ENCODE measurements at regions not wholly inside any gene's neighbourhood (a gene's known extent, or its start where the extent isn't known, plus 50 kb on each side); places are given as distances from the start of the nearest gene placed in this dataset.

DNA sequence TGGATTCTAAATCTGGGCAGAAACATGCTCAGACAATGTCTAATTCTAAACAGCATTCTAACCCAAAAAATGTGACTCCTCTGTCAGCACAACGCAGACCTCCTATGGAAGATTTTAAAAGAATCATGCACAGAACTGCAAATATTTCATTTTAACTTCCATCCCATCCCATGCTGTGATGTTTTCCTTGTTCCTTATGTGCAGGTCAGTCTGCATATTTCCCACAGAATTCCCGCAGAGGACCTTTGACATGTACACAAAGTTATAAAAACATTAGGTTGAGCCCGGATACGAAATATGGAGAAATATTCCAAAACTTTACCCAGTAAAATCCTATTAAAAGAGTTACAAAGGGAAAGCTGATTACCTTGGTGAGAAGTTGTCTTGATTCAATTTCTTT is 467.1 kb upstream of the EPHA7 start:
- no peak overlapping the region for H2BK5ac ChIP-seq (ENCODE audit: low read depth, low read length, poor library complexity)
- no peak overlapping the region for H4K12ac ChIP-seq (ENCODE audit: low read depth, low read length)
- no peak overlapping the region for H3K9ac ChIP-seq (ENCODE audit: low read length)
- no peaks in the 10 kb centered on the region for H3K27me3 ChIP-seq (ENCODE audit: insufficient read depth, low read length)
- no peak overlapping the region for H3K27ac ChIP-seq (ENCODE audit: low read depth, low read length)
- no CpG with 5 or more reads among the region's 4 CpGs for WGBS (ENCODE audit: extremely low coverage, insufficient coverage, insufficient read length)
- no peaks in the 10 kb centered on the region for H3K36me3 ChIP-seq (ENCODE audit: control insufficient read depth in 1 of 2, insufficient read depth in 2 of 2, low read length in 2 of 2)
- H3K79me1 ChIP-seq (ENCODE audit: low read length): no peaks in the 10 kb centered on the region
- H2AK5ac ChIP-seq (ENCODE audit: low read length): no peak overlapping the region
- H3K18ac ChIP-seq (ENCODE audit: low read length): no peak overlapping the region
- H3K23ac ChIP-seq (ENCODE audit: low read length): no peak overlapping the region
- H3K4ac ChIP-seq (ENCODE audit: low read depth, low read length): no peak overlapping the region
- H4K8ac ChIP-seq (ENCODE audit: low read depth, low read length): no peak overlapping the region
- no peak overlapping the region for H3K4me2 ChIP-seq (ENCODE audit: low read length)
- no peak overlapping the region for H4K91ac ChIP-seq (ENCODE audit: low read depth, low read length)
- H3K9me3 ChIP-seq (ENCODE audit: insufficient read depth, low read depth, low read length): no peaks in the 10 kb centered on the region
- no peaks in the 10 kb centered on the region for H3K79me2 ChIP-seq (ENCODE audit: control insufficient read depth, insufficient read depth, low read length, poor library complexity)
- H3K4me3 ChIP-seq (ENCODE audit: low read depth, low read length): no peak overlapping the region
- H3K4me1 ChIP-seq (ENCODE audit: control insufficient read depth in 1 of 2, insufficient read depth in 2 of 2, low read length in 2 of 2): no peaks in the 10 kb centered on the region
- H2BK120ac ChIP-seq (ENCODE audit: insufficient read depth, low read length, poor library complexity): no peak overlapping the region
- DNase-seq: no peak
- no peak overlapping the region for H2BK12ac ChIP-seq (ENCODE audit: low read length)
- H2AFZ ChIP-seq (ENCODE audit: insufficient read depth, low read length, poor library complexity): no peak overlapping the region
- no peak overlapping the region for H3K14ac ChIP-seq (ENCODE audit: low read length)

DNA sequence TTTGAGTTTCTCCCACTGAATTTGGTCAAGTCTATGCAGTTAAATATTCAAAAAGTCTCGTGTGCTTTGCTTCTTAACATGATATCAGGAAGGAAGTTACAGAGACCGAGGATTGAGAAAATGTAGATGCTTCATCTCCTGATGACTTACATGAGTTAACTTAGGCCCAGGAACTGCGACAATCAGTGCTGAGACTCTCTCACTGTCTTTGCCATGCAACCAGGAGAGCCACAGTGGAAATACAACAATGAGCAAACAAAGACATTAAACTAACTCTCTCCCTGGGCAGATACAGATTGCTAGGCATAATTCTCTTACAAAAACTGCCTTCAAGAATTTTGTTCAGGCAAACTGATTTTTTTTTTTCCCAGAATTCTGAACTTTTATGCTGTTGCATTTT is 440.6 kb upstream of the EPHA7 start:
- Histone ChIP-seq H3K79me1 (ENCODE audit: low read length) (no peaks in the 10 kb centered on the region), H2AFZ (ENCODE audit: insufficient read depth, low read length, poor library complexity) (no peak overlapping the region), H3K4me2 (ENCODE audit: low read length) (no peak overlapping the region), H3K27ac (ENCODE audit: low read depth, low read length) (no peak overlapping the region), H2AK5ac (ENCODE audit: low read length) (no peak overlapping the region), H3K4me3 (ENCODE audit: low read depth, low read length) (no peak overlapping the region), H2BK5ac (ENCODE audit: low read depth, low read length, poor library complexity) (no peak overlapping the region), H4K91ac (ENCODE audit: low read depth, low read length) (no peak overlapping the region), H3K4me1 (ENCODE audit: control insufficient read depth in 1 of 2, insufficient read depth in 2 of 2, low read length in 2 of 2) (no peaks in the 10 kb centered on the region), H3K14ac (ENCODE audit: low read length) (no peak overlapping the region), H3K23ac (ENCODE audit: low read length) (no peak overlapping the region), H3K18ac (ENCODE audit: low read length) (no peak overlapping the region), H2BK120ac (ENCODE audit: insufficient read depth, low read length, poor library complexity) (no peak overlapping the region), H3K4ac (ENCODE audit: low read depth, low read length) (no peak overlapping the region), H2BK12ac (ENCODE audit: low read length) (no peak overlapping the region), H4K12ac (ENCODE audit: low read depth, low read length) (no peak overlapping the region), H3K9ac (ENCODE audit: low read length) (no peak overlapping the region), H3K27me3 (ENCODE audit: insufficient read depth, low read length) (no peaks in the 10 kb centered on the region), H3K9me3 (ENCODE audit: insufficient read depth, low read depth, low read length) (no peaks in the 10 kb centered on the region), H3K79me2 (ENCODE audit: control insufficient read depth, insufficient read depth, low read length, poor library complexity) (no peaks in the 10 kb centered on the region), H3K36me3 (ENCODE audit: control insufficient read depth in 1 of 2, insufficient read depth in 2 of 2, low read length in 2 of 2) (no peaks in the 10 kb centered on the region), H4K8ac (ENCODE audit: low read depth, low read length) (no peak overlapping the region)
- WGBS (ENCODE audit: extremely low coverage, insufficient coverage, insufficient read length): no CpG with 5 or more reads among the region's 3 CpGs
- DNase-seq: no peak

DNA sequence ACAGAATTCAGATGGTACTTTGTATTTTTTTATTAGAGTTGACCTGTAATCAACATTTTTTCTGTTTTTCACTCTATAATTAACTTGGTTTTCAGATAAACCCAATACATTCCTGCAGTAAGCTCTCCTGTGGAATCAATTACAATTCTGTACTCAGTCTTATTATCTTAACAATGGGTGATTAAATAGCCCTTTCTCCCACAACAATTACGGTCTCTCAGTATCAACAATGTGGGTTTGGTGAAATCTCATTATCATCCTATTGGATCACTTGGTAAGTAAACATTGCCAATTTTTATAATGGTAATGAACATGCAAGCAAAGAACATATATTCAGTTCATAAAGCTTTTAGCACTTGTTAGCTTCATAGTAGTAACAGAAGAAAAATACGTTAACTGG is 438.9 kb upstream of the EPHA7 start:
- Histone ChIP-seq H3K4me1 (ENCODE audit: control insufficient read depth in 1 of 2, insufficient read depth in 2 of 2, low read length in 2 of 2) (no peaks in the 10 kb centered on the region), H3K4ac (ENCODE audit: low read depth, low read length) (no peak overlapping the region), H2BK120ac (ENCODE audit: insufficient read depth, low read length, poor library complexity) (no peak overlapping the region), H2AFZ (ENCODE audit: insufficient read depth, low read length, poor library complexity) (no peak overlapping the region), H3K27me3 (ENCODE audit: insufficient read depth, low read length) (no peaks in the 10 kb centered on the region), H4K8ac (ENCODE audit: low read depth, low read length) (no peak overlapping the region), H3K4me2 (ENCODE audit: low read length) (no peak overlapping the region), H3K9me3 (ENCODE audit: insufficient read depth, low read depth, low read length) (no peaks in the 10 kb centered on the region), H3K14ac (ENCODE audit: low read length) (no peak overlapping the region), H4K91ac (ENCODE audit: low read depth, low read length) (no peak overlapping the region), H2AK5ac (ENCODE audit: low read length) (no peak overlapping the region), H3K9ac (ENCODE audit: low read length) (no peak overlapping the region), H3K23ac (ENCODE audit: low read length) (no peak overlapping the region), H2BK12ac (ENCODE audit: low read length) (no peak overlapping the region), H3K4me3 (ENCODE audit: low read depth, low read length) (no peak overlapping the region), H4K12ac (ENCODE audit: low read depth, low read length) (no peak overlapping the region), H3K27ac (ENCODE audit: low read depth, low read length) (no peak overlapping the region), H2BK5ac (ENCODE audit: low read depth, low read length, poor library complexity) (no peak overlapping the region), H3K18ac (ENCODE audit: low read length) (no peak overlapping the region), H3K36me3 (ENCODE audit: control insufficient read depth in 1 of 2, insufficient read depth in 2 of 2, low read length in 2 of 2) (no peaks in the 10 kb centered on the region), H3K79me1 (ENCODE audit: low read length) (no peaks in the 10 kb centered on the region), H3K79me2 (ENCODE audit: control insufficient read depth, insufficient read depth, low read length, poor library complexity) (no peaks in the 10 kb centered on the region)
- DNase-seq: no peak
- no CpG with 5 or more reads among the region's 2 CpGs for WGBS (ENCODE audit: extremely low coverage, insufficient coverage, insufficient read length)

- Histone ChIP-seq H4K8ac (ENCODE audit: low read depth, low read length) (no peak overlapping the region), H3K14ac (ENCODE audit: low read length) (no peak overlapping the region), H2BK5ac (ENCODE audit: low read depth, low read length, poor library complexity) (no peak overlapping the region), H3K9me3 (ENCODE audit: insufficient read depth, low read depth, low read length) (no peaks in the 10 kb centered on the region), H4K12ac (ENCODE audit: low read depth, low read length) (no peak overlapping the region), H3K79me2 (ENCODE audit: control insufficient read depth, insufficient read depth, low read length, poor library complexity) (no peaks in the 10 kb centered on the region), H2AK5ac (ENCODE audit: low read length) (no peak overlapping the region), H2BK12ac (ENCODE audit: low read length) (no peak overlapping the region), H3K4me3 (ENCODE audit: low read depth, low read length) (no peak overlapping the region), H3K36me3 (ENCODE audit: control insufficient read depth in 1 of 2, insufficient read depth in 2 of 2, low read length in 2 of 2) (no peaks in the 10 kb centered on the region), H3K79me1 (ENCODE audit: low read length) (no peaks in the 10 kb centered on the region), H3K27me3 (ENCODE audit: insufficient read depth, low read length) (no peaks in the 10 kb centered on the region), H3K27ac (ENCODE audit: low read depth, low read length) (no peak overlapping the region), H3K4me2 (ENCODE audit: low read length) (no peak overlapping the region), H2AFZ (ENCODE audit: insufficient read depth, low read length, poor library complexity) (no peak overlapping the region), H3K4ac (ENCODE audit: low read depth, low read length) (no peak overlapping the region), H3K9ac (ENCODE audit: low read length) (no peak overlapping the region), H3K4me1 (ENCODE audit: control insufficient read depth in 1 of 2, insufficient read depth in 2 of 2, low read length in 2 of 2) (no peaks in the 10 kb centered on the region), H3K23ac (ENCODE audit: low read length) (no peak overlapping the region), H3K18ac (ENCODE audit: low read length) (no peak overlapping the region), H4K91ac (ENCODE audit: low read depth, low read length) (no peak overlapping the region), H2BK120ac (ENCODE audit: insufficient read depth, low read length, poor library complexity) (no peak overlapping the region)
- no peak for DNase-seq
- WGBS (ENCODE audit: extremely low coverage, insufficient coverage, insufficient read length): no CpG with 5 or more reads among the region's 4 CpGs
These were observed 430.5 kb upstream of the EPHA7 start for GRCh38 chr6:93849857-93850256.

Data from trophoblast cell (in vitro differentiated cells and primary cell).